ENCODE measurements at regions not wholly inside any gene's neighbourhood (a gene's known extent, or its start where the extent isn't known, plus 50 kb on each side); places are given as distances from the start of the nearest gene placed in this dataset.
"Not testable (repeated sequence)": the region's sequence is repeated elsewhere in the genome, so short reads cannot be mapped to it uniquely, and the experiment has no call there.

- no peak for DNase-seq
These were observed 187.5 kb upstream of the KL start for GRCh38 chr13:32828711-32829110.

- DNase-seq = no peak
These were observed 187.0 kb upstream of the KL start for GRCh38 chr13:32829269-32829668.

- DNase-seq = no peak
These were observed 186.4 kb upstream of the KL start for GRCh38 chr13:32829676-32830335.

GRCh38 chr13:32830336-32831031 is 185.7 kb upstream of the KL start:
- DNase-seq = no peak

- no peak for DNase-seq
These were observed 178.8 kb upstream of the KL start for GRCh38 chr13:32837307-32837972.

- DNase-seq = no peak
These were observed 178.0 kb upstream of the KL start for GRCh38 chr13:32837973-32838927.

GRCh38 chr13:32838945-32839344 is 177.3 kb upstream of the KL start:
- DNase-seq = peak; percentile 37

GRCh38 chr13:32840113-32840512 is 176.1 kb upstream of the KL start:
- no peak for DNase-seq

GRCh38 chr13:32840989-32841713 is 175.1 kb upstream of the KL start:
- peak; percentile 82 for DNase-seq

- DNase-seq = peak; percentile 20
These were observed 170.0 kb upstream of the KL start for GRCh38 chr13:32845952-32846950.

GRCh38 chr13:32847976-32848375 is 168.2 kb upstream of the KL start:
- not testable (repeated sequence) for DNase-seq

- no peak for DNase-seq
These were observed 166.9 kb upstream of the KL start for GRCh38 chr13:32849369-32849768.

GRCh38 chr13:32850316-32851052 is 165.7 kb upstream of the KL start:
- DNase-seq = no peak

GRCh38 chr13:32851083-32852069 is 164.8 kb upstream of the KL start:
- DNase-seq = no peak

- DNase-seq = no peak
These were observed 163.7 kb upstream of the KL start for GRCh38 chr13:32852526-32852925.

- no peak for DNase-seq
These were observed 159.1 kb upstream of the KL start for GRCh38 chr13:32857077-32857476.

- DNase-seq = no peak
These were observed 158.5 kb upstream of the KL start for GRCh38 chr13:32857689-32858088.

GRCh38 chr13:32859707-32860292 is 156.4 kb upstream of the KL start:
- no peak for DNase-seq

GRCh38 chr13:32861304-32861703 is 154.9 kb upstream of the KL start:
- no peak for DNase-seq

Data from activated CD4-positive, alpha-beta T cell treated with anti-CD3 and anti-CD28 coated beads, Interleukin-2, Interleukin-6, amounts not matched to agents 100 ng/mL and 50 ng/mL, durations not matched to agents 16 hours and 8 hours (primary cell).